Naive thymus-derived CD8-positive, alpha-beta T cell (primary cell): ENCODE measurements at regions not wholly inside any gene's neighbourhood (a gene's known extent, or its start where the extent isn't known, plus 50 kb on each side); places are given as distances from the start of the nearest gene placed in this dataset.
"Not testable (repeated sequence)": the region's sequence is repeated elsewhere in the genome, so short reads cannot be mapped to it uniquely, and the experiment has no call there.

Source experiments
- ATAC-seq, 2 donors: fragments of 150-1000 bp; cut with Tn5 transposase in 1 of 2; sonication (Bioruptor Pico), chemical (Tn5 transposase) in 1 of 2; 1 replicate in 1 of 2; 2 replicates in 1 of 2; pipeline ENCODE4 v1.10.0; 2021; ENCODE audit warnings: mild to moderate bottlenecking in 2 of 2, moderate library complexity in 2 of 2
- POLR2A ChIA-PET: fragments of 350-600 bp; sonication (Branson Sonifier 250); formaldehyde crosslinking; loops from one replicate; lab custom pipeline; 2021; ENCODE audit warnings: antibody characterized with exemption; lab: Charles Lee
- DNase-seq, 10 donors: peaks; one replicate each; pipeline versions ENCODE4 v3.0.0 to v3.0.0-alpha.2; 2020 to 2022
- H3K27ac Mint-ChIP-seq, 10 donors: one replicate each; pipeline ENCODE4 v1.8.0; 2020 to 2022; ENCODE audit warnings: mild to moderate bottlenecking in 10 of 10, mixed read lengths in 10 of 10, moderate library complexity in 4 of 10, inconsistent platforms in 1 of 10
- H3K27me3 Mint-ChIP-seq, 5 donors: one replicate each; pipeline ENCODE4 v1.8.0; 2021 to 2022; ENCODE audit warnings: mixed read lengths in 5 of 5
- H3K36me3 Mint-ChIP-seq, 3 donors: one replicate each; pipeline ENCODE4 v1.8.0; 2020 to 2022; ENCODE audit warnings: mixed read lengths in 3 of 3, mild to moderate bottlenecking in 2 of 3, inconsistent platforms in 1 of 3
- H3K4me1 Mint-ChIP-seq, 4 donors: one replicate each; pipeline ENCODE4 v1.8.0; 2021 to 2022; ENCODE audit warnings: mixed read lengths in 4 of 4
- H3K4me3 Mint-ChIP-seq, 10 donors: one replicate each; pipeline ENCODE4 v1.8.0; 2020 to 2022; ENCODE audit warnings: mild to moderate bottlenecking in 10 of 10, mixed read lengths in 10 of 10, moderate library complexity in 6 of 10, inconsistent platforms in 1 of 10
- H3K9me3 Mint-ChIP-seq, 9 donors: one replicate each; pipeline ENCODE4 v1.8.0; 2020 to 2022; ENCODE audit warnings: mixed read lengths in 9 of 9, mild to moderate bottlenecking in 3 of 9, inconsistent platforms in 1 of 9, moderate library complexity in 1 of 9

- ATAC-seq: no peak
- H3K27ac Mint-ChIP-seq: no peak overlapping the region
- no peaks in the 10 kb centered on the region for H3K9me3 Mint-ChIP-seq
- POLR2A ChIA-PET: no interaction called here
- no peaks in the 10 kb centered on the region for H3K36me3 Mint-ChIP-seq
- H3K4me3 Mint-ChIP-seq: no peak overlapping the region
- no peak for DNase-seq
- peaks cover 2 to 12% (median 8%) of the 10 kb centered on the region in 5 donors for H3K27me3 Mint-ChIP-seq
- no peaks in the 10 kb centered on the region for H3K4me1 Mint-ChIP-seq
Measured at GRCh38 chr14:30389134-30389876, 169.7 kb upstream of the G2E3 start.

GRCh38 chr14:30389877-30390385 is 169.0 kb upstream of the G2E3 start:
- ATAC-seq: no peak
- Mint-ChIP-seq H3K4me1 (no peaks in the 10 kb centered on the region), H3K4me3 (no peak overlapping the region), H3K36me3 (no peaks in the 10 kb centered on the region), H3K9me3 (no peaks in the 10 kb centered on the region), H3K27ac (no peak overlapping the region), H3K27me3 (peaks cover 0 to 8% (median 5%) of the 10 kb centered on the region in 5 donors)
- no peak for DNase-seq
- POLR2A ChIA-PET: no interaction called here

- no peak overlapping the region for H3K4me3 Mint-ChIP-seq
- POLR2A ChIA-PET: no interaction called here
- DNase-seq: no peak
- H3K4me1 Mint-ChIP-seq: no peaks in the 10 kb centered on the region
- no peak for ATAC-seq
- H3K9me3 Mint-ChIP-seq: no peaks in the 10 kb centered on the region
- H3K27ac Mint-ChIP-seq: no peak overlapping the region
- H3K27me3 Mint-ChIP-seq: peaks cover 4 to 17% (median 6%) of the 10 kb centered on the region in 5 donors
- no peaks in the 10 kb centered on the region for H3K36me3 Mint-ChIP-seq
Measured at GRCh38 chr14:30395065-30395464, 163.9 kb upstream of the G2E3 start.

- no peak for DNase-seq
- no peaks in the 10 kb centered on the region for H3K36me3 Mint-ChIP-seq
- H3K4me1 Mint-ChIP-seq: no peaks in the 10 kb centered on the region
- POLR2A ChIA-PET: no interaction called here
- H3K9me3 Mint-ChIP-seq: no peaks in the 10 kb centered on the region
- no peak for ATAC-seq
- no peak overlapping the region for H3K27ac Mint-ChIP-seq
- peaks cover 0 to 9% (median 4%) of the 10 kb centered on the region in 5 donors for H3K27me3 Mint-ChIP-seq
- no peak overlapping the region for H3K4me3 Mint-ChIP-seq
Measured at GRCh38 chr14:30402846-30403245, 156.1 kb upstream of the G2E3 start.

- Mint-ChIP-seq H3K9me3 (peaks cover 0 to 4% (median 0%) of the 10 kb centered on the region in 9 donors), H3K36me3 (no peaks in the 10 kb centered on the region), H3K4me1 (no peaks in the 10 kb centered on the region), H3K27ac (no peak overlapping the region), H3K4me3 (no peak overlapping the region), H3K27me3 (peaks cover 2 to 4% (median 2%) of the 10 kb centered on the region in 5 donors)
- POLR2A ChIA-PET: no interaction called here
- ATAC-seq (no peak), DNase-seq (no peak)
Measured at GRCh38 chr14:30403791-30404190, 155.2 kb upstream of the G2E3 start.

- H3K4me3 Mint-ChIP-seq, POLR2A ChIA-PET, ATAC-seq, H3K36me3 Mint-ChIP-seq, DNase-seq, H3K4me1 Mint-ChIP-seq, H3K27ac Mint-ChIP-seq: not testable (repeated sequence)
- Mint-ChIP-seq H3K9me3 (peaks cover 0 to 11% (median 0%) of the 10 kb centered on the region in 9 donors), H3K27me3 (peaks cover 2 to 19% (median 6%) of the 10 kb centered on the region in 5 donors)
Measured at GRCh38 chr14:30409508-30410015, 149.4 kb upstream of the G2E3 start.

GRCh38 chr14:30410986-30411385 is 148.0 kb upstream of the G2E3 start:
- ATAC-seq: no peak
- POLR2A ChIA-PET: no interaction called here
- H3K36me3 Mint-ChIP-seq: no peaks in the 10 kb centered on the region
- no peak overlapping the region for H3K4me3 Mint-ChIP-seq
- H3K27me3 Mint-ChIP-seq: peaks cover 2 to 19% (median 6%) of the 10 kb centered on the region in 5 donors
- H3K9me3 Mint-ChIP-seq: peaks cover 0 to 11% (median 0%) of the 10 kb centered on the region in 9 donors
- no peak for DNase-seq
- no peak overlapping the region for H3K27ac Mint-ChIP-seq
- no peaks in the 10 kb centered on the region for H3K4me1 Mint-ChIP-seq

- H3K9me3 Mint-ChIP-seq: not testable (repeated sequence)
Measured at GRCh38 chr14:30413184-30413583, 145.8 kb upstream of the G2E3 start.

GRCh38 chr14:30417121-30417520 is 141.8 kb upstream of the G2E3 start:
- DNase-seq (no peak), ATAC-seq (no peak)
- Mint-ChIP-seq H3K4me1 (no peaks in the 10 kb centered on the region), H3K4me3 (no peak overlapping the region), H3K9me3 (peaks cover 0 to 6% (median 0%) of the 10 kb centered on the region in 9 donors), H3K36me3 (no peaks in the 10 kb centered on the region), H3K27ac (no peak overlapping the region), H3K27me3 (peaks cover 3 to 22% (median 8%) of the 10 kb centered on the region in 5 donors)
- POLR2A ChIA-PET: no interaction called here

More at GRCh38 chr14:30413184-30413583, 145.8 kb upstream of the G2E3 start:
- H3K4me1 Mint-ChIP-seq, H3K36me3 Mint-ChIP-seq, POLR2A ChIA-PET, H3K27ac Mint-ChIP-seq, DNase-seq, H3K4me3 Mint-ChIP-seq, ATAC-seq: not testable (repeated sequence)
- H3K27me3 Mint-ChIP-seq: peaks cover 0 to 19% (median 6%) of the 10 kb centered on the region in 5 donors

- Mint-ChIP-seq H3K4me1 (no peaks in the 10 kb centered on the region), H3K36me3 (no peaks in the 10 kb centered on the region), H3K27ac (no peak overlapping the region), H3K4me3 (no peak overlapping the region), H3K27me3 (peaks cover 0 to 17% (median 8%) of the 10 kb centered on the region in 5 donors), H3K9me3 (peaks cover 0 to 4% (median 0%) of the 10 kb centered on the region in 9 donors)
- POLR2A ChIA-PET: no interaction called here
- ATAC-seq (no peak), DNase-seq (no peak)
Measured at GRCh38 chr14:30417999-30418398, 141.0 kb upstream of the G2E3 start.

- POLR2A ChIA-PET: no interaction called here
- H3K9me3 Mint-ChIP-seq: no peaks in the 10 kb centered on the region
- no peak for ATAC-seq
- H3K4me3 Mint-ChIP-seq: no peak overlapping the region
- no peak overlapping the region for H3K27ac Mint-ChIP-seq
- H3K36me3 Mint-ChIP-seq: no peaks in the 10 kb centered on the region
- H3K27me3 Mint-ChIP-seq: peaks cover 6 to 25% (median 13%) of the 10 kb centered on the region in 5 donors
- H3K4me1 Mint-ChIP-seq: no peaks in the 10 kb centered on the region
- DNase-seq: no peak
Measured at GRCh38 chr14:30419037-30419436, 139.9 kb upstream of the G2E3 start.

- Mint-ChIP-seq H3K36me3 (no peaks in the 10 kb centered on the region), H3K27ac (no peak overlapping the region), H3K4me3 (no peak overlapping the region), H3K9me3 (no peaks in the 10 kb centered on the region), H3K27me3 (peaks cover 6 to 32% (median 16%) of the 10 kb centered on the region in 5 donors), H3K4me1 (no peaks in the 10 kb centered on the region)
- ATAC-seq: no peak
- POLR2A ChIA-PET: no interaction called here
- DNase-seq: no peak
Measured at GRCh38 chr14:30420515-30420914, 138.4 kb upstream of the G2E3 start.

GRCh38 chr14:30426463-30426862 is 132.5 kb upstream of the G2E3 start:
- H3K27ac Mint-ChIP-seq: no peak overlapping the region
- no peak for ATAC-seq
- H3K4me3 Mint-ChIP-seq: no peak overlapping the region
- H3K9me3 Mint-ChIP-seq: peaks cover 0 to 3% (median 0%) of the 10 kb centered on the region in 9 donors
- no peaks in the 10 kb centered on the region for H3K36me3 Mint-ChIP-seq
- no peaks in the 10 kb centered on the region for H3K4me1 Mint-ChIP-seq
- no peak for DNase-seq
- peaks cover 5 to 30% (median 15%) of the 10 kb centered on the region in 5 donors for H3K27me3 Mint-ChIP-seq
- POLR2A ChIA-PET: interaction anchor here (0.6 kb wide), 1 partner anchor 1262 kb away, joined by 3 read pairs; no protein-coding TSS in a partner anchor
